GM23338 (cell line): ENCODE measurements at regions not wholly inside any gene's neighbourhood (a gene's known extent, or its start where the extent isn't known, plus 50 kb on each side); places are given as distances from the start of the nearest gene placed in this dataset.

Source experiments
- ATAC-seq: fragments of 200-7000 bp; cut with Tn5 transposase; 3 replicates; pipeline ENCODE4 v1.9.1; 2020
- DNase-seq: peaks from one replicate; pipeline ENCODE4 v3.0.0-alpha.2; 2015; ENCODE audit warnings: low spot score
- H2AFZ ChIP-seq: fragments of 200-600 bp; sonication (generic); 2 replicates; pipeline ENCODE4 v1.8.0; 2016; ENCODE audit warnings: antibody characterized with exemption, mild to moderate bottlenecking, moderate library complexity
- H3F3A ChIP-seq: fragments of 200-600 bp; sonication (generic); replicated peaks from 2 replicates; pipeline ENCODE4 v1.8.0; 2017; ENCODE audit warnings: antibody characterized with exemption, mixed run types, low read depth
- H3K27ac ChIP-seq: fragments of 200-600 bp; sonication (generic); 2 replicates; pipeline ENCODE4 v1.6.1; 2016; ENCODE audit warnings: low read depth
- H3K27me3 ChIP-seq: fragments of 200-600 bp; sonication (generic); 2 replicates; pipeline ENCODE4 v1.8.0; 2016; ENCODE audit warnings: mild to moderate bottlenecking, mixed run types, moderate library complexity; ENCODE audit not compliant: insufficient read depth
- H3K36me3 ChIP-seq: fragments of 200-600 bp; sonication (generic); 2 replicates; pipeline ENCODE4 v1.8.0; 2016; ENCODE audit warnings: mild to moderate bottlenecking; ENCODE audit not compliant: insufficient read depth
- H3K4me1 ChIP-seq: fragments of 200-600 bp; sonication (generic); 2 replicates; pipeline ENCODE4 v1.8.0; 2016; ENCODE audit warnings: mild to moderate bottlenecking, moderate library complexity; ENCODE audit not compliant: insufficient read depth
- H3K4me2 ChIP-seq: fragments of 200-600 bp; sonication (generic); 2 replicates; pipeline ENCODE4 v1.7.1; 2017; ENCODE audit warnings: mixed run types
- H3K4me3 ChIP-seq: fragments of 200-600 bp; sonication (generic); 2 replicates; pipeline ENCODE4 v1.6.1; 2016; ENCODE audit warnings: mixed run types
- H3K79me2 ChIP-seq: fragments of 200-600 bp; sonication (generic); replicated peaks from 2 replicates; pipeline ENCODE4 v1.8.0; 2017; ENCODE audit warnings: mild to moderate bottlenecking; ENCODE audit not compliant: insufficient read depth
- H3K9me2 ChIP-seq: fragments of 200-600 bp; sonication (generic); 2 replicates; pipeline ENCODE4 v1.8.0; 2017; ENCODE audit not compliant: insufficient read depth
- H4K20me1 ChIP-seq: fragments of 200-600 bp; sonication (generic); replicated peaks from 2 replicates; pipeline ENCODE4 v1.8.0; 2017; ENCODE audit warnings: mild to moderate bottlenecking; ENCODE audit not compliant: insufficient read depth
- H3K27ac Mint-ChIP-seq: 2 replicates; pipeline ENCODE4 v1.8.0; 2020; ENCODE audit warnings: inconsistent platforms, mild to moderate bottlenecking, moderate library complexity, mixed read lengths
- H3K27me3 Mint-ChIP-seq: 3 replicates; pipeline ENCODE4 v1.8.0; 2022; ENCODE audit warnings: low read depth, mild to moderate bottlenecking, moderate library complexity, mixed read lengths, inconsistent platforms; ENCODE audit not compliant: insufficient read depth, poor library complexity
- H3K36me3 Mint-ChIP-seq: 3 replicates; pipeline ENCODE4 v1.8.0; 2021; ENCODE audit warnings: low read depth, mild to moderate bottlenecking, inconsistent platforms, moderate library complexity, mixed read lengths
- H3K4me1 Mint-ChIP-seq: 3 replicates; pipeline ENCODE4 v1.8.0; 2020; ENCODE audit warnings: mild to moderate bottlenecking, inconsistent platforms, mixed read lengths
- H3K4me3 Mint-ChIP-seq: 3 replicates; pipeline ENCODE4 v1.8.0; 2021; ENCODE audit warnings: moderate library complexity, mild to moderate bottlenecking, inconsistent platforms, mixed read lengths
- H3K9me3 Mint-ChIP-seq: 3 replicates; pipeline ENCODE4 v1.8.0; 2020; ENCODE audit warnings: moderate library complexity, mild to moderate bottlenecking, inconsistent platforms, mixed read lengths
- CREB1 ChIP-seq: fragments of 250-450 bp; sonication (Bioruptor Pico); IDR thresholded peaks from 2 replicates; pipeline ENCODE4 v1.5.0; 2020; ENCODE audit warnings: low read depth, mild to moderate bottlenecking, moderate library complexity
- ETS1 ChIP-seq: IDR thresholded peaks from 2 replicates; pipeline ENCODE4 v1.6.1; 2016; ENCODE audit warnings: antibody characterized with exemption
- EZH2 ChIP-seq: fragments of 200-600 bp; sonication (generic); IDR thresholded peaks from one replicate; pipeline ENCODE4 v1.8.0; 2017; ENCODE audit warnings: antibody characterized with exemption, mild to moderate bottlenecking, low read depth; ENCODE audit not compliant: unreplicated experiment
- EZH2phosphoT487 ChIP-seq: fragments of 200-600 bp; sonication (generic); IDR thresholded peaks from one replicate; pipeline ENCODE4 v1.8.1; 2018; ENCODE audit warnings: antibody characterized with exemption; ENCODE audit not compliant: unreplicated experiment
- JUNB ChIP-seq: IDR thresholded peaks from one replicate; pipeline ENCODE4 v1.6.1; 2016; ENCODE audit warnings: antibody characterized with exemption; ENCODE audit not compliant: unreplicated experiment
- POLR2AphosphoS5 ChIP-seq: IDR thresholded peaks from 2 replicates; pipeline ENCODE4 v1.6.1; 2016; ENCODE audit warnings: antibody characterized with exemption, low read depth
- STAT1 ChIP-seq: IDR thresholded peaks from one replicate; pipeline ENCODE4 v1.6.1; 2016; ENCODE audit warnings: antibody characterized with exemption; ENCODE audit not compliant: unreplicated experiment
- ZNF114 ChIP-seq: fragments of 250-450 bp; sonication (Bioruptor Pico); IDR thresholded peaks from 2 replicates; pipeline ENCODE4 v1.5.0; 2020; ENCODE audit warnings: mild to moderate bottlenecking, moderate library complexity
- ZNF331 ChIP-seq: fragments of 250-450 bp; sonication (Bioruptor Pico); IDR thresholded peaks from 2 replicates; pipeline ENCODE4 v1.5.0; 2020; ENCODE audit warnings: low read depth, mild to moderate bottlenecking, moderate library complexity
- TF ChIP-seq, protein P1 (sequence below): fragments of 250-450 bp; sonication (Bioruptor Pico); IDR thresholded peaks from 2 replicates; pipeline ENCODE4 v1.5.0; 2020; ENCODE audit warnings: mild to moderate bottlenecking, moderate library complexity
- TF ChIP-seq, protein P2 (sequence below): IDR thresholded peaks from one replicate; pipeline ENCODE4 v1.6.1; 2018; ENCODE audit warnings: antibody characterized with exemption; ENCODE audit not compliant: unreplicated experiment

DNA sequence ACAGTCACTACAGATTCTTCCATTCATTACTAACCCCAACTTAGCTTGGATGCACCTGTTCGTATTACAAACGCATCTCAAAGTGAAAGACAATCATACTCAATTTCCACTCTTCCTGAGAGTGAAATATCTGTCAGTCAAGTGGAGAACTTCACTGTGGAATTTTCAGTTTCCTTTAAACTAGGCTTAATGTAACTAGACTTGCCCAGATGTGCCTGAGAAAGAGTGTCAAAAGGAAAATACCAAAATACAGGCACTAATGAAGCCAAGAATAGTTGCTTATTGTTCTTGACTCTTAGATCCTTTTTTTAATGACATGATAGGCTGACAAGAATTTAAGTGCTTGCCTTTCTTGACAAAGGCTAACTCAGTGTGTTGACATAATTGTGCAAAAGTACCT, 72.4 kb upstream of the NR3C2 start:
- Mint-ChIP-seq H3K36me3 (no peaks in the 10 kb centered on the region), H3K4me3 (no peak overlapping the region), H3K27ac (no peak overlapping the region), H3K4me1 (no peaks in the 10 kb centered on the region), H3K27me3 (no peaks in the 10 kb centered on the region), H3K9me3 (peaks cover 3% of the 10 kb centered on the region)
- Histone ChIP-seq H3K4me2 (no peak overlapping the region), H3K9me2 (no peaks in the 10 kb centered on the region; the same call in 1 of the 2 replicates), H4K20me1 (no peaks in the 10 kb centered on the region), H3K27ac (no peak overlapping the region), H3K4me1 (no peaks in the 10 kb centered on the region), H3K36me3 (no peaks in the 10 kb centered on the region), H3F3A (no peaks in the 10 kb centered on the region), H3K27me3 (no peaks in the 10 kb centered on the region), H3K4me3 (no peak overlapping the region), H3K79me2 (no peaks in the 10 kb centered on the region), H2AFZ (no peak overlapping the region)
- no peak for DNase-seq
- TF ChIP-seq EZH2 (no peak), ZNF114 (CRISPR knock-in tag) (no peak)
- no peak for ATAC-seq

- Histone ChIP-seq H3K36me3 (no peaks in the 10 kb centered on the region), H2AFZ (no peak overlapping the region), H3K27ac (no peak overlapping the region), H3K27me3 (no peaks in the 10 kb centered on the region), H3K79me2 (no peaks in the 10 kb centered on the region), H3K9me2 (no peaks in the 10 kb centered on the region; the same call in 1 of the 2 replicates), H4K20me1 (no peaks in the 10 kb centered on the region), H3F3A (no peaks in the 10 kb centered on the region), H3K4me2 (no peak overlapping the region), H3K4me1 (no peaks in the 10 kb centered on the region), H3K4me3 (no peak overlapping the region)
- Mint-ChIP-seq H3K27ac (no peak overlapping the region), H3K4me3 (no peak overlapping the region), H3K27me3 (no peaks in the 10 kb centered on the region), H3K4me1 (no peaks in the 10 kb centered on the region), H3K36me3 (no peaks in the 10 kb centered on the region), H3K9me3 (peaks cover 3% of the 10 kb centered on the region)
- ATAC-seq (no peak), DNase-seq (no peak)
- TF ChIP-seq, protein P1, sequence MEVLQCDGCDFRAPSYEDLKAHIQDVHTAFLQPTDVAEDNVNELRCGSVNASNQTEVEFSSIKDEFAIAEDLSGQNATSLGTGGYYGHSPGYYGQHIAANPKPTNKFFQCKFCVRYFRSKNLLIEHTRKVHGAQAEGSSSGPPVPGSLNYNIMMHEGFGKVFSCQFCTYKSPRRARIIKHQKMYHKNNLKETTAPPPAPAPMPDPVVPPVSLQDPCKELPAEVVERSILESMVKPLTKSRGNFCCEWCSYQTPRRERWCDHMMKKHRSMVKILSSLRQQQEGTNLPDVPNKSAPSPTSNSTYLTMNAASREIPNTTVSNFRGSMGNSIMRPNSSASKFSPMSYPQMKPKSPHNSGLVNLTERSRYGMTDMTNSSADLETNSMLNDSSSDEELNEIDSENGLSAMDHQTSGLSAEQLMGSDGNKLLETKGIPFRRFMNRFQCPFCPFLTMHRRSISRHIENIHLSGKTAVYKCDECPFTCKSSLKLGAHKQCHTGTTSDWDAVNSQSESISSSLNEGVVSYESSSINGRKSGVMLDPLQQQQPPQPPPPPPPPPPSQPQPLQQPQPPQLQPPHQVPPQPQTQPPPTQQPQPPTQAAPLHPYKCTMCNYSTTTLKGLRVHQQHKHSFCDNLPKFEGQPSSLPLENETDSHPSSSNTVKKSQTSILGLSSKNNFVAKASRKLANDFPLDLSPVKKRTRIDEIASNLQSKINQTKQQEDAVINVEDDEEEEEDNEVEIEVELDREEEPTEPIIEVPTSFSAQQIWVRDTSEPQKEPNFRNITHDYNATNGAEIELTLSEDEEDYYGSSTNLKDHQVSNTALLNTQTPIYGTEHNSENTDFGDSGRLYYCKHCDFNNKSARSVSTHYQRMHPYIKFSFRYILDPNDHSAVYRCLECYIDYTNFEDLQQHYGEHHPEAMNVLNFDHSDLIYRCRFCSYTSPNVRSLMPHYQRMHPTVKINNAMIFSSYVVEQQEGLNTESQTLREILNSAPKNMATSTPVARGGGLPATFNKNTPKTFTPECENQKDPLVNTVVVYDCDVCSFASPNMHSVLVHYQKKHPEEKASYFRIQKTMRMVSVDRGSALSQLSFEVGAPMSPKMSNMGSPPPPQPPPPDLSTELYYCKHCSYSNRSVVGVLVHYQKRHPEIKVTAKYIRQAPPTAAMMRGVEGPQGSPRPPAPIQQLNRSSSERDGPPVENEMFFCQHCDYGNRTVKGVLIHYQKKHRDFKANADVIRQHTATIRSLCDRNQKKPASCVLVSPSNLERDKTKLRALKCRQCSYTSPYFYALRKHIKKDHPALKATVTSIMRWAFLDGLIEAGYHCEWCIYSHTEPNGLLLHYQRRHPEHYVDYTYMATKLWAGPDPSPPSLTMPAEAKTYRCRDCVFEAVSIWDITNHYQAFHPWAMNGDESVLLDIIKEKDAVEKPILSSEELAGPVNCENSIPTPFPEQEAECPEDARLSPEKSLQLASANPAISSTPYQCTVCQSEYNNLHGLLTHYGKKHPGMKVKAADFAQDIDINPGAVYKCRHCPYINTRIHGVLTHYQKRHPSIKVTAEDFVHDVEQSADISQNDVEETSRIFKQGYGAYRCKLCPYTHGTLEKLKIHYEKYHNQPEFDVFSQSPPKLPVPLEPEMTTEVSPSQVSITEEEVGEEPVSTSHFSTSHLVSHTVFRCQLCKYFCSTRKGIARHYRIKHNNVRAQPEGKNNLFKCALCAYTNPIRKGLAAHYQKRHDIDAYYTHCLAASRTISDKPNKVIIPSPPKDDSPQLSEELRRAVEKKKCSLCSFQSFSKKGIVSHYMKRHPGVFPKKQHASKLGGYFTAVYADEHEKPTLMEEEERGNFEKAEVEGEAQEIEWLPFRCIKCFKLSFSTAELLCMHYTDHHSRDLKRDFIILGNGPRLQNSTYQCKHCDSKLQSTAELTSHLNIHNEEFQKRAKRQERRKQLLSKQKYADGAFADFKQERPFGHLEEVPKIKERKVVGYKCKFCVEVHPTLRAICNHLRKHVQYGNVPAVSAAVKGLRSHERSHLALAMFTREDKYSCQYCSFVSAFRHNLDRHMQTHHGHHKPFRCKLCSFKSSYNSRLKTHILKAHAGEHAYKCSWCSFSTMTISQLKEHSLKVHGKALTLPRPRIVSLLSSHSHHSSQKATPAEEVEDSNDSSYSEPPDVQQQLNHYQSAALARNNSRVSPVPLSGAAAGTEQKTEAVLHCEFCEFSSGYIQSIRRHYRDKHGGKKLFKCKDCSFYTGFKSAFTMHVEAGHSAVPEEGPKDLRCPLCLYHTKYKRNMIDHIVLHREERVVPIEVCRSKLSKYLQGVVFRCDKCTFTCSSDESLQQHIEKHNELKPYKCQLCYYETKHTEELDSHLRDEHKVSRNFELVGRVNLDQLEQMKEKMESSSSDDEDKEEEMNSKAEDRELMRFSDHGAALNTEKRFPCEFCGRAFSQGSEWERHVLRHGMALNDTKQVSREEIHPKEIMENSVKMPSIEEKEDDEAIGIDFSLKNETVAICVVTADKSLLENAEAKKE (CRISPR knock-in tag), result no peak
- TF ChIP-seq, protein P2, sequence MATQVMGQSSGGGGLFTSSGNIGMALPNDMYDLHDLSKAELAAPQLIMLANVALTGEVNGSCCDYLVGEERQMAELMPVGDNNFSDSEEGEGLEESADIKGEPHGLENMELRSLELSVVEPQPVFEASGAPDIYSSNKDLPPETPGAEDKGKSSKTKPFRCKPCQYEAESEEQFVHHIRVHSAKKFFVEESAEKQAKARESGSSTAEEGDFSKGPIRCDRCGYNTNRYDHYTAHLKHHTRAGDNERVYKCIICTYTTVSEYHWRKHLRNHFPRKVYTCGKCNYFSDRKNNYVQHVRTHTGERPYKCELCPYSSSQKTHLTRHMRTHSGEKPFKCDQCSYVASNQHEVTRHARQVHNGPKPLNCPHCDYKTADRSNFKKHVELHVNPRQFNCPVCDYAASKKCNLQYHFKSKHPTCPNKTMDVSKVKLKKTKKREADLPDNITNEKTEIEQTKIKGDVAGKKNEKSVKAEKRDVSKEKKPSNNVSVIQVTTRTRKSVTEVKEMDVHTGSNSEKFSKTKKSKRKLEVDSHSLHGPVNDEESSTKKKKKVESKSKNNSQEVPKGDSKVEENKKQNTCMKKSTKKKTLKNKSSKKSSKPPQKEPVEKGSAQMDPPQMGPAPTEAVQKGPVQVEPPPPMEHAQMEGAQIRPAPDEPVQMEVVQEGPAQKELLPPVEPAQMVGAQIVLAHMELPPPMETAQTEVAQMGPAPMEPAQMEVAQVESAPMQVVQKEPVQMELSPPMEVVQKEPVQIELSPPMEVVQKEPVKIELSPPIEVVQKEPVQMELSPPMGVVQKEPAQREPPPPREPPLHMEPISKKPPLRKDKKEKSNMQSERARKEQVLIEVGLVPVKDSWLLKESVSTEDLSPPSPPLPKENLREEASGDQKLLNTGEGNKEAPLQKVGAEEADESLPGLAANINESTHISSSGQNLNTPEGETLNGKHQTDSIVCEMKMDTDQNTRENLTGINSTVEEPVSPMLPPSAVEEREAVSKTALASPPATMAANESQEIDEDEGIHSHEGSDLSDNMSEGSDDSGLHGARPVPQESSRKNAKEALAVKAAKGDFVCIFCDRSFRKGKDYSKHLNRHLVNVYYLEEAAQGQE, result no peak
- TF ChIP-seq ZNF331 (CRISPR knock-in tag) (no peak), POLR2AphosphoS5 (no peak), EZH2phosphoT487 (no peak), EZH2 (no peak), STAT1 (no peak), CREB1 (no peak), ETS1 (no peak), JUNB (no peak)
Observed at GRCh38 chr4:148514041-148514440, 71.8 kb upstream of the NR3C2 start.
